CD4-positive, alpha-beta T cell (primary cell): ENCODE measurements at regions not wholly inside any gene's neighbourhood (a gene's known extent, or its start where the extent isn't known, plus 50 kb on each side); places are given as distances from the start of the nearest gene placed in this dataset.
"Not testable (repeated sequence)": the region's sequence is repeated elsewhere in the genome, so short reads cannot be mapped to it uniquely, and the experiment has no call there.

Experiments used
- ATAC-seq: fragments of 200-7000 bp; cut with Tn5 transposase; one replicate; pipeline ENCODE4 v1.10.0; 2022; ENCODE audit warnings: mild to moderate bottlenecking; ENCODE audit not compliant: poor library complexity
- CTCF ChIA-PET: fragments of 350-600 bp; sonication (Branson Sonifier 250); formaldehyde crosslinking; loops from one replicate; lab custom pipeline; 2021; ENCODE audit warnings: antibody characterized with exemption, inconsistent platforms; lab: Charles Lee
- POLR2A ChIA-PET: fragments of 350-600 bp; sonication (Branson Sonifier 250); formaldehyde crosslinking; loops from one replicate; lab custom pipeline; 2021; ENCODE audit warnings: antibody characterized with exemption, inconsistent platforms; lab: Charles Lee
- DNase-seq, 14 experiments: peaks; one replicate each; pipeline ENCODE4 v3.0.0-alpha.2; 2013 to 2020; ENCODE audit warnings: mixed read lengths in 2 of 14
- H3K27ac ChIP-seq, 2 donors: one replicate each; pipeline versions ENCODE4 v1.5.1 to v1.7.0; 2013; ENCODE audit warnings: low read length in 2 of 2, low read depth in 1 of 2, mild to moderate bottlenecking in 1 of 2
- H3K27me3 ChIP-seq, 2 experiments: 1 replicate in 1 of 2; 2 replicates in 1 of 2; pipeline versions ENCODE4 v1.6.1 to v1.7.0; 2013; ENCODE audit warnings: low read length in 2 of 2, control low read depth in 1 of 2, mild to moderate bottlenecking in 1 of 2, moderate library complexity in 1 of 2; ENCODE audit not compliant: insufficient read depth in 2 of 2, control insufficient read depth in 1 of 2
- H3K36me3 ChIP-seq: one replicate; pipeline ENCODE4 v1.6.1; 2013; ENCODE audit warnings: low read length, control low read depth; ENCODE audit not compliant: insufficient read depth
- H3K4me1 ChIP-seq: one replicate; pipeline ENCODE4 v1.6.1; 2013; ENCODE audit warnings: low read length, control low read depth; ENCODE audit not compliant: insufficient read depth
- H3K4me3 ChIP-seq: one replicate; pipeline ENCODE4 v1.5.1; 2013; ENCODE audit warnings: mild to moderate bottlenecking, low read length, moderate library complexity
- H3K9me3 ChIP-seq, 2 experiments: 1 replicate in 1 of 2; 2 replicates in 1 of 2; pipeline versions ENCODE4 v1.6.1 to v1.7.0; 2013; ENCODE audit warnings: low read length in 2 of 2, mild to moderate bottlenecking in 2 of 2, control low read depth in 1 of 2, moderate library complexity in 1 of 2; ENCODE audit not compliant: control insufficient read depth in 1 of 2, insufficient read depth in 1 of 2
- H3K27ac Mint-ChIP-seq: one replicate; pipeline ENCODE4 v1.8.0; 2020; ENCODE audit warnings: mixed read lengths
- H3K27me3 Mint-ChIP-seq: one replicate; pipeline ENCODE4 v1.8.0; 2021; ENCODE audit warnings: mixed read lengths
- H3K36me3 Mint-ChIP-seq: one replicate; pipeline ENCODE4 v1.8.0; 2021; ENCODE audit warnings: low read depth, mixed read lengths
- H3K4me1 Mint-ChIP-seq: one replicate; pipeline ENCODE4 v1.8.0; 2021; ENCODE audit warnings: low read depth, mixed read lengths
- H3K4me3 Mint-ChIP-seq: one replicate; pipeline ENCODE4 v1.8.0; 2020; ENCODE audit warnings: mild to moderate bottlenecking, mixed read lengths
- H3K9me3 Mint-ChIP-seq: one replicate; pipeline ENCODE4 v1.8.0; 2020; ENCODE audit warnings: mixed read lengths
- CTCF ChIP-seq: fragments of 200-600 bp; IDR thresholded peaks from one replicate; pipeline ENCODE4 v1.8.0; 2022; ENCODE audit warnings: antibody characterized with exemption, mild to moderate bottlenecking
- intact Hi-C, 2 experiments: fragments of 100-400 bp; cut with DNase I in 1 of 2; cut with micrococcal nuclease in 1 of 2; formaldehyde crosslinking; loops; one replicate each; pipeline versions ENCODE4 v1.15.1 to v1.9.0; 2023 to 2025; cut with DNase I, micrococcal nuclease

- H3K27me3 Mint-ChIP-seq: no peaks in the 10 kb centered on the region
- CTCF ChIA-PET: no interaction called here
- ATAC-seq: no peak
- H3K27me3 ChIP-seq: no peaks in the 10 kb centered on the region
- no peak for TF ChIP-seq CTCF
- intact Hi-C loops: no loop called here
- H3K36me3 Mint-ChIP-seq: no peaks in the 10 kb centered on the region
- peaks cover 0 to 10% of the 10 kb centered on the region in 2 experiments for H3K9me3 ChIP-seq
- no peaks in the 10 kb centered on the region for H3K4me1 Mint-ChIP-seq
- no peak overlapping the region for H3K27ac Mint-ChIP-seq
- H3K4me3 Mint-ChIP-seq: no peak overlapping the region
- no peak overlapping the region for H3K4me3 ChIP-seq
- H3K36me3 ChIP-seq: no peaks in the 10 kb centered on the region
- peaks cover 4% of the 10 kb centered on the region for H3K9me3 Mint-ChIP-seq
- POLR2A ChIA-PET: no interaction called here
- DNase-seq: no peak
- H3K4me1 ChIP-seq: no peaks in the 10 kb centered on the region
- no peak overlapping the region for H3K27ac ChIP-seq
Measured at GRCh38 chr10:36773652-36774051, 351.7 kb upstream of the ANKRD30A start.

- TF ChIP-seq CTCF: no peak
- Histone ChIP-seq H3K9me3 (peaks cover 0 to 10% of the 10 kb centered on the region in 2 experiments), H3K27ac (no peak overlapping the region), H3K27me3 (no peaks in the 10 kb centered on the region), H3K36me3 (no peaks in the 10 kb centered on the region), H3K4me3 (no peak overlapping the region), H3K4me1 (no peaks in the 10 kb centered on the region)
- Mint-ChIP-seq H3K4me3 (no peak overlapping the region), H3K27ac (no peak overlapping the region), H3K9me3 (peaks cover 2% of the 10 kb centered on the region), H3K27me3 (no peaks in the 10 kb centered on the region), H3K36me3 (no peaks in the 10 kb centered on the region), H3K4me1 (no peaks in the 10 kb centered on the region)
- intact Hi-C loops: no loop called here
- ChIA-PET POLR2A (no interaction called here), CTCF (no interaction called here)
- ATAC-seq: no peak
- no peak for DNase-seq
Measured at GRCh38 chr10:36771725-36772124, 353.7 kb upstream of the ANKRD30A start.

DNA sequence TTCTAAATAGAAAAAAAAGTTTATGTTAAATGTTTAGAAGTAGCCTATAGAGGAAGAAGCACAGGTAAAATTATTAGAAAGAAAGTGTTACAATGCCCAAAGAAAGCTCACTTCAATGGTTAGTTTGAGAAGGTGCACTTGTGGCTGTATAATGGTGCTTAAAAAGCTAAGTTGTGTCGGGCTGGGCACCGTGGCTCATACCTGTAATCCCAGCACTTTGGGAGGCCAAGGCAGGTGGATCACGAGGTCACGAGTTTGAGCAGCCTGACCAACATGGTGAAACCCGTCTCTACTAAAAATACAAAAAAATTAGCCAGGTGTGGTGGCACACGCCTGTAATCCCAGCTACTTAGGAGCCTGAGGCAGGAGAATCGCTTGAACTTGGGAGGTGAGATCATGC lies 355.7 kb upstream of the ANKRD30A start:
- H3K4me1 Mint-ChIP-seq, H3K4me1 ChIP-seq, H3K27ac Mint-ChIP-seq, CTCF ChIA-PET, H3K27me3 ChIP-seq, H3K9me3 ChIP-seq, intact Hi-C loops, ATAC-seq, H3K9me3 Mint-ChIP-seq, H3K36me3 ChIP-seq, H3K36me3 Mint-ChIP-seq, H3K4me3 Mint-ChIP-seq, H3K27ac ChIP-seq, DNase-seq, H3K27me3 Mint-ChIP-seq, POLR2A ChIA-PET, H3K4me3 ChIP-seq: not testable (repeated sequence)

DNA sequence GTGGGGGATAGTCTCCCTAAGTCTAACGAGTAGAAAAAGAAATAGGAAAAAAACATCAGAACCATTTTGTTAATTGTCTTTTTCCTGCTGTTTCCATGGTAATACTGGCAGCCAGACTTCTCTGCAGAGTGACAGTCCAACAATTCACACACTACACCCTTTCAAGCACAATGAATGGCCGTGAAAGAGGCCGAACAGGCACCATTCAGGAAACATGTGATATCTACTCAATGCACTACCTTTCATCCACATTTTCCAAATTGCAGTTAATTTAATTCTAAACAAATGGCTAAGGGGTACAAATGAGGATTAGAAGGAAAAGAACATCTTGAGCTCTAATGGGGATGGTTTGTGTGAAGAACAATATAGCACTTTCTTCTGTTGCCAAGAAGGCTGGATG lies 358.5 kb upstream of the ANKRD30A start:
- no peaks in the 10 kb centered on the region for H3K9me3 Mint-ChIP-seq
- ATAC-seq: no peak
- no peak overlapping the region for H3K27ac ChIP-seq
- no peak for DNase-seq
- H3K36me3 Mint-ChIP-seq: no peaks in the 10 kb centered on the region
- H3K36me3 ChIP-seq: no peaks in the 10 kb centered on the region
- no peak overlapping the region for H3K4me3 Mint-ChIP-seq
- H3K27me3 Mint-ChIP-seq: no peaks in the 10 kb centered on the region
- no peak overlapping the region for H3K4me3 ChIP-seq
- POLR2A ChIA-PET: no interaction called here
- no peaks in the 10 kb centered on the region for H3K4me1 ChIP-seq
- no peak overlapping the region for H3K27ac Mint-ChIP-seq
- H3K27me3 ChIP-seq: no peaks in the 10 kb centered on the region
- CTCF ChIA-PET: no interaction called here
- TF ChIP-seq CTCF: no peak
- no peaks in the 10 kb centered on the region for H3K4me1 Mint-ChIP-seq
- H3K9me3 ChIP-seq: peaks cover 0 to 21% of the 10 kb centered on the region in 2 experiments
- intact Hi-C loops: no loop called here
